ENCODE measurements at regions not wholly inside any gene's neighbourhood (a gene's known extent, or its start where the extent isn't known, plus 50 kb on each side); places are given as distances from the start of the nearest gene placed in this dataset.

GRCh38 chr10:123573236-123574108, 92.7 kb upstream of the GPR26 start:
- TF ChIP-seq, protein P1, sequence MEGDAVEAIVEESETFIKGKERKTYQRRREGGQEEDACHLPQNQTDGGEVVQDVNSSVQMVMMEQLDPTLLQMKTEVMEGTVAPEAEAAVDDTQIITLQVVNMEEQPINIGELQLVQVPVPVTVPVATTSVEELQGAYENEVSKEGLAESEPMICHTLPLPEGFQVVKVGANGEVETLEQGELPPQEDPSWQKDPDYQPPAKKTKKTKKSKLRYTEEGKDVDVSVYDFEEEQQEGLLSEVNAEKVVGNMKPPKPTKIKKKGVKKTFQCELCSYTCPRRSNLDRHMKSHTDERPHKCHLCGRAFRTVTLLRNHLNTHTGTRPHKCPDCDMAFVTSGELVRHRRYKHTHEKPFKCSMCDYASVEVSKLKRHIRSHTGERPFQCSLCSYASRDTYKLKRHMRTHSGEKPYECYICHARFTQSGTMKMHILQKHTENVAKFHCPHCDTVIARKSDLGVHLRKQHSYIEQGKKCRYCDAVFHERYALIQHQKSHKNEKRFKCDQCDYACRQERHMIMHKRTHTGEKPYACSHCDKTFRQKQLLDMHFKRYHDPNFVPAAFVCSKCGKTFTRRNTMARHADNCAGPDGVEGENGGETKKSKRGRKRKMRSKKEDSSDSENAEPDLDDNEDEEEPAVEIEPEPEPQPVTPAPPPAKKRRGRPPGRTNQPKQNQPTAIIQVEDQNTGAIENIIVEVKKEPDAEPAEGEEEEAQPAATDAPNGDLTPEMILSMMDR (IDR thresholded peaks at IDR 0.05; ENCODE audit: insufficient read depth, low read length): peak; percentile 71
- TF ChIP-seq REST (IDR thresholded peaks at IDR 0.05; ENCODE audit: insufficient replicate concordance, low read depth): no peak
- TF ChIP-seq SPI1 (IDR thresholded peaks at IDR 0.05; ENCODE audit: borderline replicate concordance, low read depth): no peak
- TF ChIP-seq GABPA (IDR thresholded peaks at IDR 0.05; ENCODE audit: low read depth): no peak
